Caco-2 (cell line): ENCODE measurements at regions not wholly inside any gene's neighbourhood (a gene's known extent, or its start where the extent isn't known, plus 50 kb on each side); places are given as distances from the start of the nearest gene placed in this dataset.

Experiments
- BruUV-seq: library from RNA; stranded (reverse); fragments of 400-500 nt; replicated peaks from 2 replicates; lab custom pipeline; 2021; lab: Mats Ljungman, UMichigan
- CTCF ChIA-PET: fragments of 300-600 bp; sonication (Branson Sonifier 250); formaldehyde crosslinking; loops from one replicate; lab custom pipeline; 2022; ENCODE audit warnings: antibody characterized with exemption; lab: Charles Lee
- POLR2A ChIA-PET: fragments of 300-600 bp; sonication (Branson Sonifier 250); formaldehyde crosslinking; loops from one replicate; lab custom pipeline; 2022; ENCODE audit warnings: antibody characterized with exemption; lab: Charles Lee
- DNase-seq, 2 experiments: peaks; one replicate each; pipeline versions ENCODE4 v3.0.0 to v3.0.0-alpha.2; 2020 to 2022
- H3K27me3 ChIP-seq: replicated peaks from 2 replicates; pipeline ENCODE4 v1.6.0; 2011; ENCODE audit warnings: low read length; ENCODE audit not compliant: control insufficient read depth, insufficient read depth
- H3K36me3 ChIP-seq: 2 replicates; pipeline ENCODE4 v1.5.1; 2011; ENCODE audit warnings: low read length; ENCODE audit not compliant: control insufficient read depth, insufficient read depth
- H3K4me1 ChIP-seq: fragments of 250-450 bp; sonication (Bioruptor Pico); 2 replicates; pipeline ENCODE4 v1.5.1; 2020; ENCODE audit warnings: mild to moderate bottlenecking
- H3K4me3 ChIP-seq: 2 replicates; pipeline ENCODE4 v1.5.1; 2011; ENCODE audit warnings: low read depth, mild to moderate bottlenecking, control low read depth, low read length
- H3K9me3 ChIP-seq: fragments of 250-450 bp; sonication (Bioruptor Pico); 2 replicates; pipeline ENCODE4 v1.5.1; 2020; ENCODE audit warnings: mild to moderate bottlenecking, moderate library complexity
- H3K27ac Mint-ChIP-seq: one replicate; pipeline ENCODE4 v1.8.0; 2022; ENCODE audit warnings: mixed read lengths; ENCODE audit not compliant: unreplicated experiment
- H3K27me3 Mint-ChIP-seq: one replicate; pipeline ENCODE4 v1.8.0; 2022; ENCODE audit warnings: mixed read lengths; ENCODE audit not compliant: insufficient read depth, unreplicated experiment
- H3K36me3 Mint-ChIP-seq: one replicate; pipeline ENCODE4 v1.8.0; 2022; ENCODE audit warnings: mild to moderate bottlenecking, mixed read lengths; ENCODE audit not compliant: insufficient read depth, unreplicated experiment
- H3K4me1 Mint-ChIP-seq: one replicate; pipeline ENCODE4 v1.8.0; 2022; ENCODE audit warnings: low read depth, mixed read lengths; ENCODE audit not compliant: unreplicated experiment
- H3K4me3 Mint-ChIP-seq: one replicate; pipeline ENCODE4 v1.8.0; 2022; ENCODE audit warnings: mild to moderate bottlenecking, moderate library complexity, mixed read lengths; ENCODE audit not compliant: unreplicated experiment
- H3K9me3 Mint-ChIP-seq: one replicate; pipeline ENCODE4 v1.8.0; 2022; ENCODE audit warnings: mixed read lengths; ENCODE audit not compliant: unreplicated experiment
- CTCF ChIP-seq, 2 experiments: fragments of 200-600 bp in 1 of 2; IDR thresholded peaks; 1 replicate in 1 of 2; 2 replicates in 1 of 2; pipeline versions ENCODE4 v1.5.1 to v1.8.0; 2011 to 2022; ENCODE audit warnings: antibody characterized with exemption in 1 of 2, control low read depth in 1 of 2, inconsistent platforms in 1 of 2, low read depth in 1 of 2, low read length in 1 of 2, mild to moderate bottlenecking in 1 of 2, moderate library complexity in 1 of 2; ENCODE audit not compliant: insufficient read depth in 1 of 2, severe bottlenecking in 1 of 2, unreplicated experiment in 1 of 2
- intact Hi-C: fragments of 100-400 bp; cut with micrococcal nuclease; formaldehyde crosslinking; loops from one replicate; pipeline ENCODE4 v1.10.0; 2022; ENCODE audit not compliant: unreplicated experiment

GRCh38 chr7:131898418-131898817 lies 342.0 kb upstream of the PODXL start:
- Histone ChIP-seq H3K36me3 (no peaks in the 10 kb centered on the region), H3K4me1 (no peaks in the 10 kb centered on the region), H3K9me3 (peaks cover 7% of the 10 kb centered on the region; the same call in 1 of the 2 replicates), H3K4me3 (no peak overlapping the region), H3K27me3 (no peaks in the 10 kb centered on the region)
- no peak for DNase-seq
- no peak overlapping the region for H3K4me3 Mint-ChIP-seq
- CTCF ChIA-PET, result no interaction called here
- no peaks in the 10 kb centered on the region for H3K9me3 Mint-ChIP-seq
- H3K27ac Mint-ChIP-seq, result no peak overlapping the region
- POLR2A ChIA-PET, result no interaction called here
- BruUV-seq, result no TSS peak
- intact Hi-C loops, result no loop called here
- no peaks in the 10 kb centered on the region for H3K4me1 Mint-ChIP-seq
- no peaks in the 10 kb centered on the region for H3K36me3 Mint-ChIP-seq
- no peak for TF ChIP-seq CTCF (IDR thresholded peaks at IDR 0.05; ENCODE audit: insufficient read depth in 1 of 2, low read depth in 1 of 2, low read length in 1 of 2, severe bottlenecking in 1 of 2, unreplicated experiment in 1 of 2)
- H3K27me3 Mint-ChIP-seq, result peaks cover 28% of the 10 kb centered on the region

GRCh38 chr7:131897790-131898165 lies 341.4 kb upstream of the PODXL start:
- ChIA-PET CTCF (no interaction called here), POLR2A (no interaction called here)
- H3K27me3 ChIP-seq, result no peaks in the 10 kb centered on the region
- no peaks in the 10 kb centered on the region for H3K4me1 Mint-ChIP-seq
- H3K36me3 ChIP-seq, result no peaks in the 10 kb centered on the region
- no peak overlapping the region for H3K27ac Mint-ChIP-seq
- peaks cover under 1% of the 10 kb centered on the region; the same call in 1 of the 2 replicates for H3K9me3 ChIP-seq
- TF ChIP-seq CTCF (IDR thresholded peaks at IDR 0.05; ENCODE audit: insufficient read depth in 1 of 2, low read depth in 1 of 2, low read length in 1 of 2, severe bottlenecking in 1 of 2, unreplicated experiment in 1 of 2), result no peak
- intact Hi-C loops, result no loop called here
- no peak for DNase-seq
- peaks cover 31% of the 10 kb centered on the region for H3K27me3 Mint-ChIP-seq
- no peaks in the 10 kb centered on the region for H3K36me3 Mint-ChIP-seq
- no peaks in the 10 kb centered on the region for H3K9me3 Mint-ChIP-seq
- BruUV-seq, result no TSS peak
- H3K4me1 ChIP-seq, result no peaks in the 10 kb centered on the region
- no peak overlapping the region for H3K4me3 ChIP-seq
- H3K4me3 Mint-ChIP-seq, result no peak overlapping the region

GRCh38 chr7:131897016-131897789 lies 340.8 kb upstream of the PODXL start:
- no peaks in the 10 kb centered on the region for H3K9me3 ChIP-seq
- H3K4me3 Mint-ChIP-seq, result no peak overlapping the region
- H3K4me1 Mint-ChIP-seq, result no peaks in the 10 kb centered on the region
- BruUV-seq, result no TSS peak
- H3K36me3 ChIP-seq, result no peaks in the 10 kb centered on the region
- no peaks in the 10 kb centered on the region for H3K9me3 Mint-ChIP-seq
- TF ChIP-seq CTCF (IDR thresholded peaks at IDR 0.05; ENCODE audit: insufficient read depth in 1 of 2, low read depth in 1 of 2, low read length in 1 of 2, severe bottlenecking in 1 of 2, unreplicated experiment in 1 of 2), result no peak
- ChIA-PET CTCF (no interaction called here), POLR2A (no interaction called here)
- intact Hi-C loops, result no loop called here
- no peaks in the 10 kb centered on the region for H3K36me3 Mint-ChIP-seq
- no peak for DNase-seq
- H3K4me1 ChIP-seq, result no peaks in the 10 kb centered on the region
- no peak overlapping the region for H3K4me3 ChIP-seq
- H3K27me3 Mint-ChIP-seq, result peaks cover 32% of the 10 kb centered on the region
- H3K27ac Mint-ChIP-seq, result no peak overlapping the region
- H3K27me3 ChIP-seq, result no peaks in the 10 kb centered on the region
